GM18951 (cell line): ENCODE measurements at regions not wholly inside any gene's neighbourhood (a gene's known extent, or its start where the extent isn't known, plus 50 kb on each side); places are given as distances from the start of the nearest gene placed in this dataset.

ENCODE experiments used
- POLR2A ChIP-seq: IDR thresholded peaks from 4 replicates; pipeline ENCODE4 v1.6.1; 2011; ENCODE audit warnings: mild to moderate bottlenecking; ENCODE audit not compliant: insufficient read length, insufficient read depth; ENCODE audit errors: extremely low read depth
- in situ Hi-C: fragments of 300-500 bp; cut with MboI; formaldehyde crosslinking; loops from one replicate; pipeline ENCODE4 v1.12.0; 2022; ENCODE audit warnings: low sequenced_read_pairs, mixed read lengths, inconsistent platforms; ENCODE audit not compliant: unreplicated experiment

- in situ Hi-C loops, result no loop called here
- TF ChIP-seq POLR2A, result no peak
Measured at GRCh38 chr15:69583626-69584025, 131.0 kb downstream of the RPLP1 start.

- in situ Hi-C loops, result no loop called here
- TF ChIP-seq POLR2A, result no peak
Measured at GRCh38 chr15:69585937-69586336, 133.3 kb downstream of the RPLP1 start.

GRCh38 chr15:69586721-69587120 lies 134.1 kb downstream of the RPLP1 start:
- in situ Hi-C loops, result no loop called here
- TF ChIP-seq POLR2A, result no peak

- in situ Hi-C loops, result no loop called here
- no peak for TF ChIP-seq POLR2A
Measured at GRCh38 chr15:69587723-69588426, 135.3 kb downstream of the RPLP1 start.

- TF ChIP-seq POLR2A, result no peak
- in situ Hi-C loops, result no loop called here
Measured at GRCh38 chr15:69590201-69590710, 137.6 kb downstream of the RPLP1 start.

- in situ Hi-C loops, result no loop called here
- TF ChIP-seq POLR2A, result no peak
Measured at GRCh38 chr15:69590932-69591524, 138.4 kb downstream of the RPLP1 start.

- in situ Hi-C loops, result no loop called here
Measured at GRCh38 chr15:69591905-69592508, 139.4 kb downstream of the RPLP1 start.

GRCh38 chr15:69592954-69593353 lies 140.3 kb downstream of the RPLP1 start:
- in situ Hi-C loops, result no loop called here
- no peak for TF ChIP-seq POLR2A

More at GRCh38 chr15:69591905-69592508, 139.4 kb downstream of the RPLP1 start:
- no peak for TF ChIP-seq POLR2A

GRCh38 chr15:69593488-69593887 lies 140.9 kb downstream of the RPLP1 start:
- no peak for TF ChIP-seq POLR2A
- in situ Hi-C loops, result no loop called here

- in situ Hi-C loops, result no loop called here
- TF ChIP-seq POLR2A, result no peak
Measured at GRCh38 chr15:69593981-69594966, 141.7 kb downstream of the RPLP1 start.

GRCh38 chr15:69595009-69595791 lies 142.6 kb downstream of the RPLP1 start:
- TF ChIP-seq POLR2A, result no peak
- in situ Hi-C loops, result no loop called here

- no peak for TF ChIP-seq POLR2A
- in situ Hi-C loops, result no loop called here
Measured at GRCh38 chr15:69597061-69597592, 144.5 kb downstream of the RPLP1 start.
